GM12878 (cell line): ENCODE measurements at regions not wholly inside any gene's neighbourhood (a gene's known extent, or its start where the extent isn't known, plus 50 kb on each side); places are given as distances from the start of the nearest gene placed in this dataset.

Experiments
- ATAC-seq: fragments of 200-7000 bp; cut with Tn5 transposase; 3 replicates; pipeline ENCODE4 v1.9.1; 2020; ENCODE audit warnings: mild to moderate bottlenecking, moderate library complexity
- BruUV-seq: library from RNA; stranded (reverse); fragments of 400-500 nt; replicated peaks from 2 replicates; lab custom pipeline; 2021; lab: Mats Ljungman, UMichigan
- CTCF ChIA-PET: fragments of 300-600 bp; sonication (Branson Sonifier 250); formaldehyde crosslinking; extraction: SDS; loops from one replicate; lab custom pipeline; 2021; ENCODE audit warnings: inconsistent platforms; lab: Yijun Ruan, JAX
- POLR2A ChIA-PET: fragments of 350-600 bp; formaldehyde crosslinking; extraction: SDS; loops from one replicate; lab custom pipeline; 2021; ENCODE audit warnings: inconsistent platforms; lab: Charles Lee
- RAD21 ChIA-PET: fragments of 300-600 bp; sonication (Branson Sonifier 250); formaldehyde crosslinking; loops from one replicate; lab custom pipeline; 2023; ENCODE audit warnings: antibody characterized with exemption; ENCODE audit not compliant: unreplicated experiment; lab: Charles Lee
- SMC1A ChIA-PET: fragments of 300-600 bp; sonication (Branson Sonifier 250); formaldehyde crosslinking; loops from one replicate; lab custom pipeline; 2023; ENCODE audit not compliant: unreplicated experiment, uncharacterized antibody; lab: Charles Lee
- DNase-seq: peaks from one replicate; pipeline ENCODE4 v3.0.0-alpha.2; 2011; ENCODE audit warnings: low read depth, low spot score
- FAIRE-seq: peaks from 3 replicates; lab custom pipeline; 2011; peaks lifted over from hg19 to GRCh38; lab: Jason Lieb, UNC
- H2AFZ ChIP-seq: 2 replicates; pipeline ENCODE4 v1.6.0; 2011; ENCODE audit warnings: low read depth, low read length, control low read depth; ENCODE audit not compliant: control insufficient read depth
- H3K27ac ChIP-seq: 2 replicates; pipeline ENCODE4 v1.5.1; 2011; ENCODE audit warnings: control low read depth; ENCODE audit not compliant: control insufficient read depth, insufficient read depth
- H3K27me3 ChIP-seq, 2 experiments: replicated peaks in 1 of 2; 2 replicates each; pipeline versions ENCODE4 v1.6.0 to v1.6.1; 2011; ENCODE audit warnings: low read length in 1 of 2; ENCODE audit not compliant: control insufficient read depth in 2 of 2, insufficient read depth in 2 of 2
- H3K36me3 ChIP-seq, 2 experiments: 2 replicates each; pipeline ENCODE4 v1.5.1; 2011; ENCODE audit warnings: low read length in 1 of 2; ENCODE audit not compliant: control insufficient read depth in 2 of 2, insufficient read depth in 2 of 2
- H3K4me1 ChIP-seq: 2 replicates; pipeline ENCODE4 v1.6.1; 2011; ENCODE audit warnings: mild to moderate bottlenecking, low read length, moderate library complexity, mixed read lengths; ENCODE audit not compliant: control insufficient read depth, insufficient read depth
- H3K4me2 ChIP-seq: 2 replicates; pipeline ENCODE4 v1.6.0; 2011; ENCODE audit warnings: control low read depth; ENCODE audit not compliant: control insufficient read depth, insufficient read depth
- H3K4me3 ChIP-seq: fragments of 200-600 bp; sonication (generic); 2 replicates; pipeline ENCODE4 v1.5.1; 2016
- H3K79me2 ChIP-seq: 2 replicates; pipeline ENCODE4 v1.6.0; 2011; ENCODE audit warnings: low read length; ENCODE audit not compliant: control insufficient read depth, insufficient read depth
- H3K9ac ChIP-seq: 2 replicates; pipeline ENCODE4 v1.8.0; 2011; ENCODE audit warnings: low read length, control low read depth, mixed read lengths; ENCODE audit not compliant: control insufficient read depth, insufficient read depth
- H3K9me3 ChIP-seq: replicated peaks from 3 replicates; pipeline ENCODE4 v1.5.1; 2011; ENCODE audit warnings: mild to moderate bottlenecking, low read length; ENCODE audit not compliant: control insufficient read depth, insufficient read depth
- H4K20me1 ChIP-seq: 2 replicates; pipeline ENCODE4 v1.6.0; 2011; ENCODE audit not compliant: control insufficient read depth, insufficient read depth
- CEBPB ChIP-seq, 2 experiments: fragments of 150-350 bp in 1 of 2; IDR thresholded peaks; 2 replicates each; pipeline ENCODE4 v1.6.1; 2012 to 2014; ENCODE audit warnings: low read depth in 2 of 2, low read length in 2 of 2, borderline replicate concordance in 1 of 2, inconsistent platforms in 1 of 2
- EP300 ChIP-seq, 2 experiments: fragments of 150-350 bp in 1 of 2; IDR thresholded peaks; 2 replicates each; pipeline ENCODE4 v1.6.1; 2011 to 2012; ENCODE audit warnings: low read depth in 2 of 2, low read length in 2 of 2, borderline replicate concordance in 1 of 2, improper control_type of control experiment in 1 of 2, inconsistent platforms in 1 of 2; ENCODE audit not compliant: control insufficient read depth in 1 of 2
- IKZF2 ChIP-seq, 2 experiments: fragments of 450-650 bp; IDR thresholded peaks; 2 replicates each; pipeline ENCODE4 v1.6.1; 2017; ENCODE audit warnings: mild to moderate bottlenecking in 2 of 2, moderate library complexity in 2 of 2
- NFIC ChIP-seq: IDR thresholded peaks from 2 replicates; pipeline ENCODE4 v1.6.1; 2012; ENCODE audit warnings: low read depth, mild to moderate bottlenecking, inconsistent platforms, low read length, moderate library complexity
- SUZ12 ChIP-seq: fragments of 200-600 bp; sonication (generic); IDR thresholded peaks from one replicate; pipeline ENCODE4 v1.6.1; 2018; ENCODE audit warnings: antibody characterized with exemption, mild to moderate bottlenecking; ENCODE audit not compliant: unreplicated experiment
- ZNF384 ChIP-seq: IDR thresholded peaks from 2 replicates; pipeline ENCODE4 v1.6.1; 2012; ENCODE audit warnings: low read depth, mild to moderate bottlenecking, low read length, improper control_type of control experiment, borderline replicate concordance
- ZNF687 ChIP-seq: fragments of 450-650 bp; IDR thresholded peaks from 2 replicates; pipeline ENCODE4 v1.6.1; 2017; ENCODE audit warnings: mild to moderate bottlenecking, moderate library complexity
- ZZZ3 ChIP-seq: IDR thresholded peaks from 2 replicates; pipeline ENCODE4 v1.6.1; 2011; ENCODE audit warnings: low read depth; ENCODE audit not compliant: control insufficient read depth, insufficient read length
- WGBS: methylation state at CpG from one replicate; pipeline ENCODE4 v1.1.6; 2016; ENCODE audit warnings: low lambda C conversion rate; ENCODE audit not compliant: insufficient replicate concordance, insufficient coverage; ENCODE audit errors: missing lambda C conversion rate; 5-methylcytosine and 5-hydroxymethylcytosine counted together
- in situ Hi-C: fragments of 300-500 bp; cut with MboI; formaldehyde crosslinking; loops from 9 replicates; pipeline ENCODE4 v1.14.3; 2018; ENCODE audit warnings: mixed read lengths
- intact Hi-C: fragments of 100-400 bp; cut with micrococcal nuclease; formaldehyde crosslinking; loops from one replicate; pipeline ENCODE4 v1.14.2; 2022; ENCODE audit not compliant: unreplicated experiment

DNA sequence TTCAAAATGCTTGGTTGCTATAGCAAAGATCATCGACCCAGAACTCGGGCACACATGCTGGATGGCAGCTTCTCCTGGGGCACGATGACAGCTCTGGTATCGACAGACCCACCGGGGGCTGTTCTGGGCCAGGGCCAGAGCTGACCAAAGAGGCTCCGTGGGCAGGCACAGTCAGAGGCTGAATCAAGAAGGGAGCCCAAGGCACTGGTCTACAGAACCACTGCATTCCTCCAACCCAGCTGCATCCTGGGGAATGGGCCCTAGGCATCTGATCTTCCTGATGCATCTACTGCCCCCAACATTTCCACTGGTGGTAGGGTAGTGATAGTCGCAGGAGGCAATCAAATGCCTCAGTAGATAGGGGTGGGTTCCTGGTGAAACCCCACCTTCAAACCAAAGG lies 470.3 kb downstream of the TBC1D22A start:
- POLR2A ChIA-PET: no interaction called here

More for the DNA sequence above, 470.3 kb downstream of the TBC1D22A start:
- CTCF ChIA-PET: interaction anchor here (0.8 kb wide), 1 partner anchor 19 kb away, joined by 3 read pairs; no protein-coding TSS in a partner anchor
- no peak overlapping the region for H3K27ac ChIP-seq
- TF ChIP-seq SUZ12 (no peak), ZNF384 (no peak), EP300 (IDR thresholded peaks at IDR 0.05; ENCODE audit: borderline replicate concordance in 1 of 2, control insufficient read depth in 1 of 2, low read depth in 2 of 2, low read length in 2 of 2) (no peak), CEBPB (IDR thresholded peaks at IDR 0.05; ENCODE audit: borderline replicate concordance in 1 of 2, low read depth in 2 of 2, low read length in 2 of 2) (no peak), NFIC (no peak), IKZF2 (IDR thresholded peaks at IDR 0.05) (no peak), ZZZ3 (no peak), ZNF687 (no peak)
- TF ChIP-seq, all 136 proteins: peak for 0
- no peak for FAIRE-seq
- H3K9ac ChIP-seq: no peak overlapping the region
- WGBS: 29% methylated on average over 7 of the region's 7 CpGs
- ChIA-PET RAD21 (no interaction called here), SMC1A (no interaction called here)
- H3K4me3 ChIP-seq: no peak overlapping the region
- no peaks in the 10 kb centered on the region for H3K4me1 ChIP-seq
- H3K9me3 ChIP-seq: no peaks in the 10 kb centered on the region; the same call in 2 of the 3 replicates
- no peaks in the 10 kb centered on the region for H4K20me1 ChIP-seq
- no peak for ATAC-seq
- H3K36me3 ChIP-seq: no peaks in the 10 kb centered on the region
- DNase-seq: no peak
- H2AFZ ChIP-seq: no peak overlapping the region
- H3K27me3 ChIP-seq: no peaks in the 10 kb centered on the region
- intact Hi-C loops (no loop called here), in situ Hi-C loops (no loop called here)
- no peaks in the 10 kb centered on the region for H3K79me2 ChIP-seq
- no peak overlapping the region for H3K4me2 ChIP-seq
- BruUV-seq: no TSS peak
